HG03095 (cell line): ENCODE measurements at regions not wholly inside any gene's neighbourhood (a gene's known extent, or its start where the extent isn't known, plus 50 kb on each side); places are given as distances from the start of the nearest gene placed in this dataset.

Experiments used
- ATAC-seq: cut with Tn5 transposase; IDR thresholded peaks from one replicate; pipeline ENCODE4 v1.9.1; 2021; ENCODE audit warnings: moderate library complexity; ENCODE audit not compliant: unreplicated experiment

GRCh38 chr17:36755586-36755985, 154.2 kb downstream of the MRM1 start:
- no peak for ATAC-seq

- ATAC-seq: no peak
These were observed 155.3 kb downstream of the MRM1 start for GRCh38 chr17:36756695-36757094.

- ATAC-seq: no peak
These were observed 159.0 kb downstream of the MRM1 start for GRCh38 chr17:36760425-36760824.

- ATAC-seq: no peak
These were observed 160.0 kb downstream of the MRM1 start for GRCh38 chr17:36761203-36761950.

GRCh38 chr17:36765436-36766043, 164.2 kb downstream of the MRM1 start:
- no peak for ATAC-seq

GRCh38 chr17:36768394-36768793, 167.0 kb downstream of the MRM1 start:
- no peak for ATAC-seq

GRCh38 chr17:36773039-36773438, 164.2 kb upstream of the LHX1 start:
- no peak for ATAC-seq

GRCh38 chr17:36777118-36777517, 160.2 kb upstream of the LHX1 start:
- no peak for ATAC-seq

- no peak for ATAC-seq
These were observed 158.8 kb upstream of the LHX1 start for GRCh38 chr17:36778448-36778847.

- no peak for ATAC-seq
These were observed 157.7 kb upstream of the LHX1 start for GRCh38 chr17:36779550-36779949.

- ATAC-seq: no peak
These were observed 152.6 kb upstream of the LHX1 start for GRCh38 chr17:36784633-36785032.

GRCh38 chr17:36786867-36787266, 150.4 kb upstream of the LHX1 start:
- no peak for ATAC-seq

GRCh38 chr17:36791150-36791941, 145.9 kb upstream of the LHX1 start:
- no peak for ATAC-seq

GRCh38 chr17:36791942-36792475, 145.3 kb upstream of the LHX1 start:
- ATAC-seq: no peak

- ATAC-seq: no peak
These were observed 144.4 kb upstream of the LHX1 start for GRCh38 chr17:36792849-36793248.

- no peak for ATAC-seq
These were observed 143.3 kb upstream of the LHX1 start for GRCh38 chr17:36793976-36794375.

GRCh38 chr17:36807496-36808179, 129.6 kb upstream of the LHX1 start:
- no peak for ATAC-seq

- ATAC-seq: no peak
These were observed 129.1 kb upstream of the LHX1 start for GRCh38 chr17:36808180-36808661.

- no peak for ATAC-seq
These were observed 124.5 kb upstream of the LHX1 start for GRCh38 chr17:36812762-36813161.

GRCh38 chr17:36813357-36813756, 123.9 kb upstream of the LHX1 start:
- ATAC-seq: no peak
